Right atrium auricular region (tissue), 2 donors: ENCODE measurements at regions not wholly inside any gene's neighbourhood (a gene's known extent, or its start where the extent isn't known, plus 50 kb on each side); places are given as distances from the start of the nearest gene placed in this dataset.
A peak's percentile ranks its signal among the peaks of the same experiment; 100 is the strongest.

Experiments
- DNase-seq: peaks from one replicate; pipeline ENCODE4 v3.0.0-alpha.2; 2019; ENCODE audit warnings: low spot score
- H3K27ac ChIP-seq, 2 donors: fragments of 200-600 bp; sonication (generic); 1 replicate in 1 of 2; 2 replicates in 1 of 2; pipeline ENCODE4 v1.5.1; 2016 to 2019
- H3K27me3 ChIP-seq, 2 donors: fragments of 200-600 bp; sonication (generic); one replicate each; pipeline versions ENCODE4 v1.5.1 to v1.6.0; 2017 to 2019
- H3K36me3 ChIP-seq: fragments of 200-600 bp; sonication (generic); one replicate; pipeline ENCODE4 v1.5.1; 2016
- H3K4me1 ChIP-seq, 2 donors: fragments of 200-600 bp; sonication (generic); one replicate each; pipeline versions ENCODE4 v1.5.1 to v1.6.0; 2017 to 2019
- H3K4me3 ChIP-seq, 2 donors: fragments of 200-600 bp; sonication (generic); 1 replicate in 1 of 2; 2 replicates in 1 of 2; pipeline ENCODE4 v1.5.1; 2017 to 2019; ENCODE audit warnings: mild to moderate bottlenecking in 1 of 2, moderate library complexity in 1 of 2
- H3K9me3 ChIP-seq, 2 donors: fragments of 200-600 bp; sonication (generic); one replicate each; pipeline ENCODE4 v1.5.1; 2019
- CTCF ChIP-seq, 2 donors: fragments of 200-600 bp; sonication (generic); IDR thresholded peaks; one replicate each; pipeline ENCODE4 v1.5.1; 2019; ENCODE audit warnings: antibody characterized with exemption in 2 of 2

GRCh38 chr2:60341151-60341550, 212.3 kb downstream of the BCL11A start:
- Histone ChIP-seq H3K9me3 (no peaks in the 10 kb centered on the region), H3K4me3 (no peak overlapping the region), H3K36me3 (no peaks in the 10 kb centered on the region), H3K27me3 (no peaks in the 10 kb centered on the region), H3K4me1 (no peaks in the 10 kb centered on the region), H3K27ac (no peak overlapping the region)
- DNase-seq = no peak
- TF ChIP-seq CTCF (IDR thresholded peaks at IDR 0.05) = no peak

- no peak overlapping the region for H3K4me3 ChIP-seq
- TF ChIP-seq CTCF (IDR thresholded peaks at IDR 0.05) = no peak
- no peaks in the 10 kb centered on the region for H3K36me3 ChIP-seq
- H3K27me3 ChIP-seq = no peaks in the 10 kb centered on the region
- H3K27ac ChIP-seq = no peak overlapping the region
- DNase-seq = no peak
- H3K9me3 ChIP-seq = no peaks in the 10 kb centered on the region
- H3K4me1 ChIP-seq = no peaks in the 10 kb centered on the region
These were observed 214.2 kb downstream of the BCL11A start for GRCh38 chr2:60339286-60339685.

- H3K27ac ChIP-seq = no peak overlapping the region
- DNase-seq = no peak
These were observed 216.3 kb downstream of the BCL11A start for GRCh38 chr2:60337142-60337497.

GRCh38 chr2:60336442-60337141, 216.9 kb downstream of the BCL11A start:
- Histone ChIP-seq H3K4me1 (no peaks in the 10 kb centered on the region), H3K27ac (no peak overlapping the region), H3K4me3 (no peak overlapping the region), H3K36me3 (no peaks in the 10 kb centered on the region), H3K27me3 (no peaks in the 10 kb centered on the region), H3K9me3 (no peaks in the 10 kb centered on the region)
- no peak for TF ChIP-seq CTCF (IDR thresholded peaks at IDR 0.05)
- DNase-seq = no peak

More at GRCh38 chr2:60337142-60337497, 216.3 kb downstream of the BCL11A start:
- Histone ChIP-seq H3K4me1 (no peaks in the 10 kb centered on the region), H3K27me3 (no peaks in the 10 kb centered on the region), H3K9me3 (no peaks in the 10 kb centered on the region), H3K36me3 (no peaks in the 10 kb centered on the region), H3K4me3 (no peak overlapping the region)
- TF ChIP-seq CTCF (IDR thresholded peaks at IDR 0.05) = peak in 1 of 2 donors; percentile 47

- Histone ChIP-seq H3K4me3 (no peak overlapping the region), H3K27ac (no peak overlapping the region), H3K27me3 (no peaks in the 10 kb centered on the region), H3K4me1 (no peaks in the 10 kb centered on the region), H3K36me3 (no peaks in the 10 kb centered on the region), H3K9me3 (no peaks in the 10 kb centered on the region)
- TF ChIP-seq CTCF (IDR thresholded peaks at IDR 0.05) = no peak
- DNase-seq = no peak
These were observed 217.8 kb downstream of the BCL11A start for GRCh38 chr2:60335533-60336237.
